ENCODE measurements at regions not wholly inside any gene's neighbourhood (a gene's known extent, or its start where the extent isn't known, plus 50 kb on each side); places are given as distances from the start of the nearest gene placed in this dataset.

DNA sequence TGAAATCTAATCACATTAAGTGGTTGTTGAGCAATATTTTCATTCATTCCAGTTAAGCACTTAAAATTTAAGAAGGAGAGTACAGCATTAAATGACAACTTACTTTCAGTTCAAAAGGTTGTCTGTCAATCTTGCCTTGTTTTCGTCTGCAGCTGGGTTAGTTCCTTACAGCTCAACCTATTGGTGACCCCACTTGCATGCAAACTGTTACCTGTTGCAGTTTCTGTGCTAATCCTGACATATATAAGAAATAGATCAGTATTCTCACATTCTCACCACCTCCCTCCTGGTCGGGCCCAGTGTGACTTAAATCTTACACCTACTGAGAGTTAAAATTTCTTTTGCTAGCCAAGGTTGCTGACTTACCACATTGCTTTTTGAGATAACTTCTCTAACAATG, 191.8 kb upstream of the SMC2 start:
- H3K27me3 Mint-ChIP-seq: no peaks in the 10 kb centered on the region
- H3K4me1 Mint-ChIP-seq: no peaks in the 10 kb centered on the region
- no peak overlapping the region for H3K4me3 Mint-ChIP-seq
- H3K27ac Mint-ChIP-seq: no peak overlapping the region
- H3K9me3 Mint-ChIP-seq: no peaks in the 10 kb centered on the region
- no peaks in the 10 kb centered on the region for H3K36me3 Mint-ChIP-seq

DNA sequence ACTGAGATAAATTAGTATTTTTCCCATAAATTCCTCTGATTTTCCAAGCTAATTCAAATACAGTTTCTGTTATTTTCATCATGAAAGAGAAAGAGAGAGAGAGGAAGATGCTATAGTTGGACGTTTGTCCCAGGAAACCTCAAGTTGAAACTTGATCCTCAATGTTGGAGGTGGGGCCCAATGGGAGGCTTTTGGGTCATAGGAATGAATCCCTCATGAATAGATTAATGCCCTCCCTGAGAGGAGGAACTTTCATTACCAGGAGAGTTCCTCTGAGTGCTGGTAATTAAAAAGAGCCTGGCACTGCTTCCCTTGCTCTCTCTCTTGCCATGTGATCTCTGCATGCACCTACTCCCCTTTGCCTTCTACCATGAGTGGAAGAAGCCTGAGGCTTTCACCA, 189.9 kb upstream of the SMC2 start:
- Mint-ChIP-seq H3K27ac (no peak overlapping the region), H3K4me1 (no peaks in the 10 kb centered on the region), H3K9me3 (no peaks in the 10 kb centered on the region)

DNA sequence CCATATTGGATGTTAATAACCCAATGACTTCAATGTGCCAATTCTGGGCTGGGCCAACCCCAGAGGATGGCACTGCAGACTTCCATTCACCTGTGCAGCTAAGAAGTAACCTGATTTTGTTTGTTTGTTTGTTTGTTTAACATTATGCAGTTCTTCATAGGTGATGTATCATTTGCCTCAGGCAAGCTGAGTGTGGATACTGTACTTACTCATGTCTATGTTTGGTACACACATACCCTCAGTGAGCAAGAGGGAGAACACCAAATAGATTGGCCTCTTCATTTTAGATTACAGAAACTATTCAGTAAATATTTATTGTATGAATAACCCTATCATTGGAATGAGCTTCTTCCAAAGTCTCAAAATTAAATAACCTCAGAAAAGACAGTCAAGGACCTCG, 180.2 kb upstream of the SMC2 start:
- Mint-ChIP-seq H3K4me3 (no peak overlapping the region), H3K4me1 (no peaks in the 10 kb centered on the region), H3K27ac (no peak overlapping the region), H3K27me3 (peaks cover 5% of the 10 kb centered on the region), H3K9me3 (no peaks in the 10 kb centered on the region), H3K36me3 (no peaks in the 10 kb centered on the region)

More for the DNA sequence above, 189.9 kb upstream of the SMC2 start:
- Mint-ChIP-seq H3K36me3 (no peaks in the 10 kb centered on the region), H3K27me3 (peaks cover 2% of the 10 kb centered on the region), H3K4me3 (no peak overlapping the region)

DNA sequence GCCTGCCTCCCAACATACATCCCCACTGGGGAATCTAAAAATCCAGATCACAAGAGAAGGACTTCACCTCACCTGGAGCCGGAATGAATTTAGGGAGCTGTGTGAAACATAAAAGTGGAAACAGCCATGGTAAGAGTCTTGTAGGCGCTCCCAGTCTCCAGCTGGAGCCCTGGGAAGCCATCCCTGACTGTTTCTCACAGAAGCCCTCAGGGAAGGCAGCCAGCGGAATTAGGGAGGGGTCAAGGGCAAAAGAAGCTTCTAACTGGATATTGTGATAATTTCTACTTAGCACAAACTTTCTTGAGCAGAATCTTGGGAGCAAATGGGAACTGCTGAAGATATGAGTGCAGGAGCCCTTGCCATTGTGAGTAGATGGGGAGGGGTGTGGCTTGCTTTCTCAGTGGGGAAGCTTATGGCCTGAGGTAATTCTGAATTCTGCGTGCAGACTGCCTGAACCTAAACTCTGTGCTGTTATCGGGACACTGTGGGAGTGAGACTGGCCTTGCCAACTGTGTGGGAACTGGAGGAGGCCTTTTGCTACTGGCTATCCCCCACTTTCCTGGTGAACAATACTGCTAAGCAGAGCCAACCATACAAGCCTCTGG, 174.4 kb upstream of the SMC2 start:
- Mint-ChIP-seq H3K4me1 (no peaks in the 10 kb centered on the region), H3K4me3 (no peak overlapping the region), H3K27me3 (peaks cover 2% of the 10 kb centered on the region), H3K27ac (no peak overlapping the region), H3K36me3 (no peaks in the 10 kb centered on the region), H3K9me3 (no peaks in the 10 kb centered on the region)

DNA sequence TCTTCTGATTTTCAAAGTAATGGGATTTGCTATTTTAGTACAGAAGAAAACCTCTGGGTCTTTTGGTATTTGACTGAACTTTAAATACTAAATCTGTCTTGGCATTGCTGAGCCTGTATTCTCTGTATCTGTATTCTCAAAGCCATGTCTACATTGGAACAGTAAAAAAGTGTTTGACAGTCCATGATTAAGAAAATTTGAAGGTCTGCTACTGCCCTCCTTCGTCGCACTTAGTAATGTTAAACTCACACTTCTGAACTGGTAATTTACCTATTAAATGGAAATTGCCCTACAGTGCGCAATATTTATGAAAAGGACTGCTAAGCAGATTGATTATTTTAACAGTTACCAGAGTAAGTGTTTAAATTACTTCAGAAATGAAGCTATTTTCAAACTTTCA, 165.7 kb upstream of the SMC2 start:
- Mint-ChIP-seq H3K4me3 (no peak overlapping the region), H3K27me3 (no peaks in the 10 kb centered on the region), H3K36me3 (no peaks in the 10 kb centered on the region), H3K9me3 (no peaks in the 10 kb centered on the region), H3K4me1 (no peaks in the 10 kb centered on the region), H3K27ac (no peak overlapping the region)

DNA sequence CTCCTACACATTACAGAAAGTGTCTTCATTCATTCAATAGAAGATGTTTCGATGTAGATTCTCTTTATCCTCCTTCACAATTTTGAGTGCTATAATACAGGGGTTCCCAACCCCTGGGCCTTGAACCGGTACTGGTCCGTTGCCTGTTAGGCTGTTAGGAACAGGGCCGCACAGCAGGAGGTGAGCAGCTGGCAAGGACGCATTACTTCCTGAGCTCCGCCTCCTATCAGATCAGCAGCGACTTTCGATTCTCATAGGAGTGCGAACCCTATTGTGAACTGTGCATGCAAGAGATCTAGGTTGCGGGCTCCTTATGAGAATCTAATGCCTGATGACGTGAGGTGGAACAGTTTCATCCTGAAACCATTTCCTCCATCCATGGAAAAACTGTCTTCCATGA, 153.0 kb upstream of the SMC2 start:
- H3K27me3 Mint-ChIP-seq: peaks cover 5% of the 10 kb centered on the region
- H3K36me3 Mint-ChIP-seq: no peaks in the 10 kb centered on the region
- H3K27ac Mint-ChIP-seq: no peak overlapping the region
- H3K4me3 Mint-ChIP-seq: no peak overlapping the region
- no peaks in the 10 kb centered on the region for H3K4me1 Mint-ChIP-seq
- H3K9me3 Mint-ChIP-seq: peaks cover 5% of the 10 kb centered on the region

DNA sequence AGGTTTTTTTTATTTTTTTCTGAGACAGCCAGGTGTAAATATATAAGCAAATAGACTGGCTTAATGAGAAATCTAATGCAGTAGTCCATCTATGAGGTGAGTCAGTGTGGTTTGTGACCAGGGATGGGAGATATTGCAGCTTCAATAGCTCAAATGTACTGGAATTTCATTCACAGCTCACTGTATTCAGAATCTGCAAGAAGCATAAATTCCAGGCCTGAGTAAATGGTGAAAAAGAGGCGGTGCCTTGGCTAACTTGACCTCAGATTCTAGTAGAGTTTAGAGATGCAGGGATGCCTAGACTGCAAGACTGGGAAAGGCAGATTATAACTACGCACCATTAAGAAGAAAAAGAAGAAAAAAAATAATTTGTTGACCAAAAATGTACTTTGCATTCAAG, 151.9 kb upstream of the SMC2 start:
- Mint-ChIP-seq H3K9me3 (peaks cover 5% of the 10 kb centered on the region), H3K27ac (no peak overlapping the region), H3K36me3 (no peaks in the 10 kb centered on the region), H3K4me1 (no peaks in the 10 kb centered on the region), H3K27me3 (peaks cover 5% of the 10 kb centered on the region), H3K4me3 (no peak overlapping the region)

DNA sequence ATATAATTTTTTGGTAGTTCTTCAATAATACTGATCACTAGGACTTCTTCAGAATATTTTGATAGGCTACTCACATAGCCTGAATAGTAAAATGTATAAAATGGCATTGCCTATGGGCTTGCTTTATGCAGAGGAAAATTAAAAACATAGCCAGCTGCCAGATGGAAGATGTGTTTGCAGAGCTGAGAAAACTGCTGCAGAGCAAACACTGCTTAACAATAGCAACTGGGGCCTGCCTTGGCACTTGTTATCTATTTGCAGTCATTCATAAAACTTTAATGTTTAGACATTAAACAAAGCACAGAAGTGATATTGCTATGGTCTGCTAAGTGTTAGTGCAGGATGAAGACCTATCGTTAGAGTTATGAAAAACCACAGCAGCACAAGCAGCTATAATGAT, 151.5 kb upstream of the SMC2 start:
- Mint-ChIP-seq H3K36me3 (no peaks in the 10 kb centered on the region), H3K4me3 (no peak overlapping the region), H3K9me3 (peaks cover 5% of the 10 kb centered on the region), H3K27me3 (peaks cover 5% of the 10 kb centered on the region), H3K4me1 (no peaks in the 10 kb centered on the region), H3K27ac (no peak overlapping the region)

DNA sequence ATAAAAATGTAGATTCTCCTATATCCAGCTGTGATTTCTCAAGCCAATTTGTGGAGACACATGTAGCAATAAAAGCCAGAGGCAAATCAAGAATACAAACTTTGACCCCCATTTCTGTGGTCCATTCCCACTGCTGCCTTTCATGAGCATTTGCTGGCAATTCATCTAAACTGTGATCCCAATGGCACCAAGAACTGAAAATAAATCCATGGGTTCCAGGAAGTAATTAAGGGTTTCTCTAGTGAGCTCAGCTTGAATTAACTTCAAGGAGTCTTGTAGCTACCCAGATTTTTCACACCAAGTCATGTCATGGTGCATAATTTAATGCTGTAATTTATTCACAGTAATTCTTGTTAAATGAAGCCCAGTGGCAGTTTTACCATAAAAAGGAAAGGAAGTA, 145.0 kb upstream of the SMC2 start:
- Mint-ChIP-seq H3K9me3 (peaks cover 5% of the 10 kb centered on the region), H3K36me3 (no peaks in the 10 kb centered on the region), H3K27ac (no peak overlapping the region), H3K27me3 (peaks cover 8% of the 10 kb centered on the region), H3K4me1 (no peaks in the 10 kb centered on the region), H3K4me3 (no peak overlapping the region)

DNA sequence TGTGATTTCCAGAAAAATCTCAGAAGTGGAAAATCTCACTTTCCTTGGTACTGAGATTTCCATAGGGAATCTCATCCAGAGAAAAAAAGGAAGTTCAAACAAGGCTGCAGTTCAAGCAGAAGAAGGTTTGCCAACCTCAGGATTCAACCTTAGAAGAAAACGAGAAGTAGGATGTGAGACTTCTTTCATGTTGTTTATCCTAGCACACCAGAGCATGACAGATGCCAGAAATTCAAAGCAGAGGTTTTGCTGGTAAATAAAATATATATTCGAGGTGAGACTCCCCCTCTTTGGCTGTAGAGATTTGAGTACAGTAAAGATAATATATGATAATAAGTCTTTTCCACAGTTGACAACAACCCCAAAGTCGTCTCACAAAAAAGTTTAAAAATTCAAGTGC, 116.9 kb upstream of the SMC2 start:
- Mint-ChIP-seq H3K4me1 (no peaks in the 10 kb centered on the region), H3K9me3 (peaks cover 6% of the 10 kb centered on the region), H3K4me3 (no peak overlapping the region), H3K27me3 (peaks cover 4% of the 10 kb centered on the region), H3K27ac (no peak overlapping the region), H3K36me3 (no peaks in the 10 kb centered on the region)

DNA sequence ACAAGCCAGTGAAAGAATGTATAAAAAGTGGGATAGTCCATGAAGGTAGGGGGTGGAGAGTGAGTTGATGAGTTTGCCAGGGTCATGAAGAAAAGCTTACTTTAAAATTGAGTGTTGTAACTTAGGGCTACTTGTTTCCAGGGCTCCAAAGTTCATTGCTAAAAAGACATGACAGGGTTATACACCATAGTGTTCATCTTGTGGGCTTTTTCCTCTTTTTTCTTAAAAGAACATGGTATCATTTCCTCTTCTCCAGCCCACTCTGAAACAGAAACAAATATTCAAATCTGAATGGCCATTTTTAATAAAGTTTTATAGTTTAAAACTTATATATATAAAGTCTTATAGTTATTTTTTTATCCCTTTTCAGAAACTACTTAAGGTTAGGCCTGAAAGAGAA, 115.7 kb upstream of the SMC2 start:
- Mint-ChIP-seq H3K27me3 (peaks cover 3% of the 10 kb centered on the region), H3K36me3 (no peaks in the 10 kb centered on the region), H3K9me3 (no peaks in the 10 kb centered on the region), H3K4me1 (no peaks in the 10 kb centered on the region), H3K27ac (no peak overlapping the region), H3K4me3 (no peak overlapping the region)

DNA sequence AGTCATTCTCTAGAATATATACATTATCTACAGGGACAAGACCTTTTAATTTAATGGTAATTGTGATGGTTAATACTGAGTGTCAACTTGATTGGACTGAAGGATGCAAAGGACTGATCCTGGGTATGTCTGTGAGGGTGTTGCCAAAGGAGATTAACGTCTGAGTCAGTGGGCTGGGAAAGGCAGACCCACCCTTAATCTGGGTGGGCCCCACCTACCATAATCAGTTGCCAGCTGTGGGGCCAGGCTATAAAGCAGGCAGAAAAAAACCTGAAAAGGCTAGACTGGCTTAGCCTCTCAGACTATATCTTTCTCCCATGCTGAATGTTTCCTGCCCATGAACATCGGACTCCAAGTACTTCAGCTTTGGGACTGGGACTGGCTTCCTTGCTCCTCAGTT, 112.2 kb upstream of the SMC2 start:
- Mint-ChIP-seq H3K9me3 (no peaks in the 10 kb centered on the region), H3K27ac (no peak overlapping the region), H3K4me3 (no peak overlapping the region)

DNA sequence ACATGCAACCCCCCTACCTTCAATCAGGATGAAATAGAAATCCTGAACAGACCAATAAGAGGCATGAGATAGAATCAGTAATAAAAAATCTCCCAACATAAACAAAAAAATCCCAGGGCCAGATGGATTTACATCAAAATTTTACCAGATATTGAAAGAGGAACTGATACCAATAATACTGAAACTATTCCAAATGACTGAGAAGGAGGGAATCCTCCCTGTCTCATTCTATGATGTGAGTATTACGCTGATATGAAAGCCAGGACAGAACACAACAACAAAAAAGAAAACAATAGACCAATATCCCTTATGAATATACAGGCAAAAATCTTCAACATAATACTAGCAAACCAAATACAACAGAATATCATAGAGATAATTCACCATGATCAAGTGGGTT, 109.0 kb upstream of the SMC2 start:
- H3K9me3 Mint-ChIP-seq: no peaks in the 10 kb centered on the region
- no peak overlapping the region for H3K27ac Mint-ChIP-seq
- peaks cover 4% of the 10 kb centered on the region for H3K27me3 Mint-ChIP-seq
- no peak overlapping the region for H3K4me3 Mint-ChIP-seq
- no peaks in the 10 kb centered on the region for H3K36me3 Mint-ChIP-seq
- no peaks in the 10 kb centered on the region for H3K4me1 Mint-ChIP-seq

More for the DNA sequence above, 112.2 kb upstream of the SMC2 start:
- no peaks in the 10 kb centered on the region for H3K4me1 Mint-ChIP-seq
- H3K27me3 Mint-ChIP-seq: peaks cover 6% of the 10 kb centered on the region
- no peaks in the 10 kb centered on the region for H3K36me3 Mint-ChIP-seq

DNA sequence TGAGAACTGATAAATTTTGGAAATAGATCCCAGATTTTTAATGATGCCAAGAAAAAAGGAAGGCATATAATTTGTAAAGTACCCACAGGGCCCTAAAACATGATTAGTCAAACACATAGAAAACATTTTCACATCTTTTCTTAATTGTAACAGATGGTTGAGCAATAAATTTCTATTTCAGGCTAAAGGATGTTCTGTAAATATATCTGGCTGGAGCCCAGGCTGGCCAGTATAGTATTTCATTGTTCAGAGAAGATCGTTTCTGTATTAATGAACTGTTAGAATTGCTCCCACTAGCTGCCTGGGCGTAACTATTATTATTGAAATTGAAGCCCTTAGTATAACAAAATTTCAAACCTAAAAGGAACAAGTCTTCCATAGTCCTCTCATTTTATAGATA, 105.3 kb upstream of the SMC2 start:
- Mint-ChIP-seq H3K4me3 (no peak overlapping the region), H3K4me1 (no peaks in the 10 kb centered on the region), H3K36me3 (no peaks in the 10 kb centered on the region), H3K27ac (no peak overlapping the region), H3K27me3 (peaks cover 2% of the 10 kb centered on the region), H3K9me3 (no peaks in the 10 kb centered on the region)

DNA sequence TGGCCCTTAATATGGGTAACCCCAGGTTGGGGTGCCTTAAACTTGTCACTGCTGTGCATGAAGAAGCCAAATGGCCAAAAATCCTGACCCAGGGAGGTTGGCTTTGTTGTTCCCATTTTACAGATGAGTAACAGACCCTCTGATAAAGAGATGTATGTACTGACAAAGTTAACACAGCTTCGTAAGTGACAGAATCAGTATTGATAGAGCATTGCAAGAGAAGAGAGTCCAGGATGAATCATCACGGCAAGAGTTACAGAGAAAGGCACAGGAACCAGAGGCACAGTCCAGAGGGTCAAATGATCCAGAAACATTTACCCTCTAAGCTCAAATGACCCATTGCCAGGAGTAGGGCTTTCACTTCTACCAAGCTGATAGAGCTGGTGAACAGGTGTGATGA, 103.8 kb upstream of the SMC2 start:
- H3K4me3 Mint-ChIP-seq: no peak overlapping the region
- no peaks in the 10 kb centered on the region for H3K36me3 Mint-ChIP-seq
- H3K27ac Mint-ChIP-seq: no peak overlapping the region
- H3K4me1 Mint-ChIP-seq: no peaks in the 10 kb centered on the region
- no peaks in the 10 kb centered on the region for H3K27me3 Mint-ChIP-seq
- H3K9me3 Mint-ChIP-seq: no peaks in the 10 kb centered on the region

DNA sequence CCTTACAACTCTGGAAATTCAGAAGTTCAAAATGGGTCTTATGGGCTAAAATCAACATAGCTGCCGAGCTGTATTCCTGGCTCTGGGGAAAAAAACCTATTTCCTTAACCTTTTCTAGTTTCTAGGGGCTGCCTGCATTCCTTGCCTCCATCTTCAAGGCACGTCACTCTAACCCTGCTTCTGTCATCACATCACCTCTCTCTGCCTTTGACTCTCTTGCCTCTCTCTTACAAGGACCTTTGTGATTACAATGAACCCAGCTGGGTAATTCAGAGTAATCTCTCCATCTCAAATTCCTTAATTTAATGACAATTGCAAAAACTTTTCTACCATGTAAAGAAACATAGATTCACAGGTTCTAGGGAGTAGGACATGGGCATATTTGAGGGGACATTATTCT, 103.1 kb upstream of the SMC2 start:
- H3K9me3 Mint-ChIP-seq: no peaks in the 10 kb centered on the region
- no peak overlapping the region for H3K4me3 Mint-ChIP-seq
- no peaks in the 10 kb centered on the region for H3K36me3 Mint-ChIP-seq
- no peak overlapping the region for H3K27ac Mint-ChIP-seq
- H3K4me1 Mint-ChIP-seq: no peaks in the 10 kb centered on the region
- H3K27me3 Mint-ChIP-seq: no peaks in the 10 kb centered on the region

DNA sequence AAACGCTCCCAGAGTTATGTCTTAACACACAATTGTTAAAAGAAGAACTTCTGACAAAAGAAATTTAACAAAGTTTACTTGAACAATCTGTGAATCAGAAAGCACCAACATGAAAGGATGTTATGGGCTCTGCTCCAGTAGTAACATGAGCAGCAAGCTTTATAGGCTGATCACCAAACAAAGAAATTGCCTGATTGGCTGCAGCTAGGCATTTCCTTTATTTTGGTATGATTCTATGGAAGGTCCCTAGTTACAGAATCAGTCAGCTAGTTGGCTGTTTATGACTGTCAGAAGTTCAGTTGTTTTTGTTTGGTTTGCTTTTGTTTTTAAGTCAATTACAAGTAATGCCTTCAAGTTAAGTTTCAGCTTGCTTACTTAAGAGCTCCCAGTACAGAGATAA, 102.4 kb upstream of the SMC2 start:
- Mint-ChIP-seq H3K9me3 (no peaks in the 10 kb centered on the region), H3K27ac (no peak overlapping the region), H3K4me3 (no peak overlapping the region), H3K4me1 (no peaks in the 10 kb centered on the region), H3K27me3 (no peaks in the 10 kb centered on the region), H3K36me3 (no peaks in the 10 kb centered on the region)
